8988T (cell line): ENCODE measurements at regions not wholly inside any gene's neighbourhood (a gene's known extent, or its start where the extent isn't known, plus 50 kb on each side); places are given as distances from the start of the nearest gene placed in this dataset.
A peak's percentile ranks its signal among the peaks of the same experiment; 100 is the strongest.
"Not testable (repeated sequence)": the region's sequence is repeated elsewhere in the genome, so short reads cannot be mapped to it uniquely, and the experiment has no call there.

Experiments
- DNase-seq: peaks from one replicate; pipeline ENCODE4 v3.0.0; 2011

GRCh38 chr21:10410354-10410929 is 110.9 kb upstream of the TPTE start:
- DNase-seq: not testable (repeated sequence)

GRCh38 chr21:10411776-10412526 is 109.4 kb upstream of the TPTE start:
- not testable (repeated sequence) for DNase-seq

GRCh38 chr21:10412928-10413246 is 108.5 kb upstream of the TPTE start:
- not testable (repeated sequence) for DNase-seq

GRCh38 chr21:10413247-10414120 is 107.9 kb upstream of the TPTE start:
- not testable (repeated sequence) for DNase-seq

- peak; percentile 6 for DNase-seq
These were observed 107.1 kb upstream of the TPTE start for GRCh38 chr21:10414121-10414924.

GRCh38 chr21:10414925-10415254 is 106.5 kb upstream of the TPTE start:
- DNase-seq: not testable (repeated sequence)

- DNase-seq: not testable (repeated sequence)
These were observed 105.9 kb upstream of the TPTE start for GRCh38 chr21:10415456-10415855.

GRCh38 chr21:10415859-10416258 is 105.5 kb upstream of the TPTE start:
- not testable (repeated sequence) for DNase-seq

- DNase-seq: not testable (repeated sequence)
These were observed 104.5 kb upstream of the TPTE start for GRCh38 chr21:10416691-10417447.

GRCh38 chr21:10417551-10418002 is 103.8 kb upstream of the TPTE start:
- peak; percentile 5 for DNase-seq

- not testable (repeated sequence) for DNase-seq
These were observed 102.9 kb upstream of the TPTE start for GRCh38 chr21:10418250-10419048.

- not testable (repeated sequence) for DNase-seq
These were observed 100.2 kb upstream of the TPTE start for GRCh38 chr21:10421199-10421598.

GRCh38 chr21:10421601-10422000 is 99.8 kb upstream of the TPTE start:
- DNase-seq: not testable (repeated sequence)

- DNase-seq: peak; percentile 8
These were observed 97.1 kb upstream of the TPTE start for GRCh38 chr21:10424097-10424886.

- DNase-seq: not testable (repeated sequence)
These were observed 96.6 kb upstream of the TPTE start for GRCh38 chr21:10424887-10425145.

- no peak for DNase-seq
These were observed 95.5 kb upstream of the TPTE start for GRCh38 chr21:10425856-10426255.

- not testable (repeated sequence) for DNase-seq
These were observed 94.6 kb upstream of the TPTE start for GRCh38 chr21:10426812-10427211.

GRCh38 chr21:10427277-10427676 is 94.1 kb upstream of the TPTE start:
- DNase-seq: not testable (repeated sequence)

- DNase-seq: not testable (repeated sequence)
These were observed 92.3 kb upstream of the TPTE start for GRCh38 chr21:10428981-10429534.

- no peak for DNase-seq
These were observed 91.4 kb upstream of the TPTE start for GRCh38 chr21:10430005-10430404.
